Stromal cell of bone marrow (primary cell): ENCODE measurements at regions not wholly inside any gene's neighbourhood (a gene's known extent, or its start where the extent isn't known, plus 50 kb on each side); places are given as distances from the start of the nearest gene placed in this dataset.
A peak's percentile ranks its signal among the peaks of the same experiment; 100 is the strongest.
"Not testable (repeated sequence)": the region's sequence is repeated elsewhere in the genome, so short reads cannot be mapped to it uniquely, and the experiment has no call there.

Experiments used
- DNase-seq: peaks from one replicate; pipeline ENCODE4 v3.0.0-alpha.2; 2012; ENCODE audit warnings: low read depth

DNA sequence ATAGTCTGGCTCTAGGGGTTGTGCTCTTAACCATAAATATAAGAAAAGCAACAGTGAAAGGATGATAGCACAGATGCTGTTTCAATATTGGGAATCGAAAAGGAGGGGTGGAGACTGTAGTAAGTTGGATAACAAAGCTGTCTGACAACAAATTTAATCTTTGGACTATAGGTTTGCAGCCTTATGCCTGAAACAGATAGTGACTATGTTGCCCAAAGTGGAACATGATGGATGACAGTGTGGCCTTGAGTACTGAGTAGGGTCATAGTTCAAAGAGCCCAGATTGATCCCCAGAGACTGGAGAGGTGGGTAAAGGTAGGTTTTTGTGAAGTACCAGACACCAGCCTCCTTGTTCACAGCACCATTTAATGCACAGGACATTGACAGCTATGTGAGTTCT, 144.0 kb upstream of the PALMD start:
- no peak for DNase-seq

GRCh38 chr1:99502400-99502799, 143.5 kb upstream of the PALMD start:
- DNase-seq = no peak

DNA sequence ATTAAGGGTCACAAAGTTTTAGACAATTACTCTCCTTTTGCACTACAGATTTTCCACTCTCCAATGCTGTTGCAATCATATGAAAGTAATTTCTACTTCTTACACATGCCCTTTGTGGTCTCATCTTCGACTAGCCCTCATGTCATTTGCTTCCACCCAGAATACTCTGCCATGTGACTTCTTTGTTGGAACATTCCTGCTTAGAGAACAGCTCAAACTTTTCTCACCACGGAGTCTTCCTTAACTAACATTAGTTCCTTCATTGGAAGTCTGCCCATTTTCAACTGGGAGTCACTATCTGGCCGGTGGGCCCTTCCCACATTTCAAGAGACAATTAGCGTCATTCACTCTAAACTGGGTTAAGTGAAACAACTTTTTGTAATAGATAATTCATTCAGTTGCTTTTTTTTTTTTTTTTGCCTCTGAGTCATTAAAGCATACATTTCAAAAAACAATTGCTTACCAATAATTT, 142.6 kb upstream of the PALMD start:
- DNase-seq = peak; percentile 47

- no peak for DNase-seq
Observed at GRCh38 chr1:99504287-99504686, 141.6 kb upstream of the PALMD start.

DNA sequence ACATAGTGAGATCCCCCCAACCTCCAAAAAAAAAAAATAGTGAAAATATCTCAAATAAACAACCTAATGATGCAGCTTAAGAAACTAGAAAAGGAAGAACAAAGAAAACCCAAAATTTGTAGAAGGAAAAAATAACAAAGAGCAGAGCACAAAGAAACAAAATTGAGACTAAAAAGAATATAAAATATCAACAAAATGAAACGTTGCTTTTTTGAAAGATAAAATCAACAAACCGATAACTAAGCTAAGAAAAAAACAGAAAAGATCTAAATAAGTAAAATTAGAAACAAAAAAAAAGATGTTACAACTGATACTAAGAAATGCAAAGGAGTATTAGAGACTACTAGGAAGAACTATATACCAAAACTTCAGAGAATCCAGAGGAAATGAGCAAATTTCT, 139.3 kb upstream of the PALMD start:
- no peak for DNase-seq

DNA sequence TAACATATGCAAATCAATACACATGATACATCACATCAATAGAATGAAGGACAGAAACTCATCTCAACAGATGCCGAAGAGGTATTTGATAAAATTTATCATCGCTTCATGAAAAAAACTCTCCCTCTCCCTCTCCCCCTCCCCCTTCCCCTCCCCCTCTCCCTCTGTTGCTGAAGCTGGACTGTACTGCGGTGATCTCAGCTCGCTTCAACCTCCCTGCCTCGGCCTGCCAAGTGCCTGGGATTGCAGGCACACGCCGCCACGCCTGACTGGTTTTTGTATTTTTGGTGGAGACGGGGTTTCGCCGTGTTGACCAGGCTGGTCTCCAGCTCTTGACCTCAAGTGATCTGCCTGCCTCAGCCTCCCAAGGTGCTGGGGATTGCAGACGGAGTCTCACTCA, 138.5 kb upstream of the PALMD start:
- not testable (repeated sequence) for DNase-seq

GRCh38 chr1:99507906-99508732, 137.8 kb upstream of the PALMD start:
- DNase-seq = no peak

GRCh38 chr1:99508733-99509445, 137.0 kb upstream of the PALMD start:
- DNase-seq = not testable (repeated sequence)

DNA sequence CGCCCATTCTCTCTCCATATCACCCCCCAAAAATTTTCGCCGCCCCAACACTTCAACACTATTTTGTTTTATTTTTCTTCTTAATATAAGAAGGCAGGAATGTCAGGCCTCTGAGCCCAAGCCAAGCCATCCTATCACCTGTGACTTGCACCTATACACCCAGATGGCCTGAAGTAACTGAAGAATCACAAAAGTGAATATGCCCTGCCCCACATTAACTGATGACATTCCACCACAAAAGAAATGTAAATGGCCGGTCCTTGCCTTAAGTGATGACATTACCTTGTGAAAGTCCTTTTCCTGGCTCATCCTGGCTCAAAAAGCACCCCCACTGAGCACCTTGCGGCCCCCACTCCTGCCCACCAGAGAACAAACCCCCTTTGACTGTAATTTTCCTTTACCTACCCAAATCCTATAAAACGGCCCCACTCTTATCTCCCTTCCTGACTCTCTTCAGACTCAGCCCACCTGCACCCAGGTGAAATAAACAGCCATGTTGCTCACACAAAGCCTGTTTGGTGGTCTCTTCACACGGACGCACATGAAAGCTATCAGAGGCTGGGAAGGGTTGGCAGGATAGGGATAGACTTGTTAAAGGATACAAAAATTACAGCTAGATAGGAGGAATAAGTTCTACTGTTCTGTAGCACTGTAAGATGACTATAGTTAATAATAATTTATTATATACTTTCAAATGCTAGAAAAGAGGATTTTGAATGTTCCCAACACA, 130.9 kb upstream of the PALMD start:
- not testable (repeated sequence) for DNase-seq

DNA sequence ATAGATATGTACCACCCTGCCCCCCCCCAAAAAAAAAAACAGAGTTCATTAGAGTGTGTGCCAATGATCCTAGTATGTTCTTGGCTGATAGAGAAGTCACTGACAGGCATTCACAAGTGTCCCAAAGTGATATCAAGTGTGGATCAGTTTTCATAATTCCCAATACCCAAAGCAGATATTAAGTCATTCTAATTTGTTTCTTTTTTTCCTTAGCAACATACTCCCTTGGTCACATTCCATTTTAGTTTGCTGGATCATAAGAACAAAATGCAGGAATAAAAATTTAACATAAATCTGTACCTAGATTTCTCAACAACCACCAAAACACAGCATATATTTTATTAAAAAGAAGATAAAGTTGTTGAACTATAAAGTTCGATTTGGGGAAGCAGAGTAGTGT, 129.8 kb upstream of the PALMD start:
- DNase-seq = no peak

DNA sequence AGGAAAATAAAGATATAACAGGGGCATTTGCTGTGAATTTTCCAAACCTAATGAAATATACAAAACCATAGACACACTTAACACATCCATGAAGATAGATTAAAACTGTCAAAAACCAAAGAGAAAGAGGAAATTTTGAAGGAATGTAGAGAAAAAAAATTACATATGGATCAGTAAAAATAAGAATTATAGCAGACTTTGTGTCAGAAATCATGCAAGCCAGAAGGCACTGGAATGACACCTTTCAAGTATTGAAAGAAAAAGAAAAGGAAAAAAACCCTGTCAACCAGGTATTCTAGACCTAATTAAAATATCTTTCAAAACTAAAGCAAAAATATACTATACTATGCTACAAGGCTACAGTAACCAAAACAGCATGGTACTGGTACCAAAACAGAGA, 125.8 kb upstream of the PALMD start:
- no peak for DNase-seq

DNA sequence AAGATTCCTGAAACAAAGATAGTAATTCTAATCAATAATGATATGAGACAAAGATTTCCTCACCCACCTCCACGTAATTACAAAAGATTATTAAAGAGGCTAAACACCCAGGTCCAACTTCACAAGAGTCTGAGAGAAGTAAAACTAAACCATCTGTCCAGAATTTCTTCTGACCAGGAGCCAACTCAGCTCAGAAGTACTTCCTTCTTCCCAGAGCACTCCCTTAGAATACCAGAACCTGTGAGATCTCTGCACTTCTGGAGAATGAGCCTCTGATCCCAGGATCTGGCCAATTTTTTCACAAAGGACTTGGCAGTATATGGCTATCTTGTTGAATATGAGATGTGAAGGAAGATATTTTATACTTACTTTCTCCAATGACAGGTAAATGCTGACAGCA, 120.6 kb upstream of the PALMD start:
- DNase-seq = no peak

- DNase-seq = no peak
Observed at GRCh38 chr1:99527078-99527477, 118.8 kb upstream of the PALMD start.

GRCh38 chr1:99527545-99527944, 118.4 kb upstream of the PALMD start:
- no peak for DNase-seq

- no peak for DNase-seq
Observed at GRCh38 chr1:99529002-99529401, 116.9 kb upstream of the PALMD start.

- DNase-seq = no peak
Observed at GRCh38 chr1:99531578-99532275, 114.2 kb upstream of the PALMD start.

DNA sequence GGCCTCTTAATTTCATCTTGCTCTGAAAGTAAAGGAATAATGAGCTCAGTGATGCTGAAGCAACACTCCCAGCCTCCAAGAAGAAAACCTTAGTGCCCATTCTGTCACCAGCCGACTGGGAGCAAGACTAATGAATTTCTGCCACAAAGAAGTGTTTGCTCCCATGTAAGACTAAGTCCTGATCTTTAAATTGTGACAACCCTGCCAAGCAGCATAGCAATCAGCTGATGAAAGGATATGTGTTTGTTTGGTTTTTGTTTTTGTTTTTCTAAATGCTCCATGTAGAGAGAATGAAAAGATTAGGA, 113.7 kb upstream of the PALMD start:
- no peak for DNase-seq

DNA sequence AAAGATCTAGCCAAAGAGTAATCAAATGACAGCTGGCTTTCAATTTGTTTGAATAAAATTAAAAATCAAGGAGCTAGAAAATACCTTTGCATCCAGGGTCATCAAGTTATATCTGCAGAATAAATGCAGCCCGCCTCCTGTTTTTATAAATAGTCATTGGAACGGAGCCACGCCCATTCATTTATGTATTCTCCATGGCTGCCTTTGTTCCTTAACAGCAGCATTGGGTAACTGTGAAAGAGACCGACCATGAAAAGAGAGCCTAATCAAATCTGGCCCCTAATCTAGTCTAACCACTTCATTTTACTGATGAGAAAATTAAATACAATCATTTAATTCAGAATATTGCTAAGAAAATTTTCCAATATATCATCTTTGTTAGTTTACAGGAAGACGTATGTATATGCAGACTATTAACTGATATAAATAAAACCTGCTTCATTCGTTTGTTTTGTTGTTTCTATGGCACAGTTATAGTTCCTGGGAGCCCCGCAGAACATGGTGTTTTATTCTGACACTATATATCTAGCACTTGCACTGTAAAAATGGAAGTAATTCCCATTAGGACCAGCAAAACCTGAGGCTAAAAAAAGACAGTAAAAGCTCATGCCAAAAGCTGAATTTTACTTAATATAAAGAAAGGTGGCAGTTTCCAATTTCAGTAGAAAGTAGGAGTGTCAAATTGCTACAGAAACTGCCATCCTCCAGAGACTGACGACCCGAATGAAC, 111.8 kb upstream of the PALMD start:
- DNase-seq = no peak

DNA sequence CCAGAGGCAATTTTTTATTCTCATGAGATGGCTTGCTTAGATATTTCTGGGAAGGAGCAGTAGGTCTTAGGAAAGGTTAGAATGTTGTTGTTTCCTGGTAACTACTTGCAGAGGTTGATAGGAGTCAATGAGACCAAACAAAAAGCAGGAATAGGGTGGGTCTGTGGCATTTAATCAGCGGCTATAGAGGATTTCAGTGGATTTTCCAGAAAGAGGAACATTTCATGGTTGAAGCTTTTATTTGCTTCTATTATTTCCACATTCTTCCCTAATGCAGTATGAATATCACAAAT, 111.3 kb upstream of the PALMD start:
- DNase-seq = no peak

GRCh38 chr1:99535470-99536164, 110.3 kb upstream of the PALMD start:
- DNase-seq = no peak

- no peak for DNase-seq
Observed at GRCh38 chr1:99537886-99538617, 107.9 kb upstream of the PALMD start.
